Brain microvascular endothelial cell (primary cell): ENCODE measurements at regions not wholly inside any gene's neighbourhood (a gene's known extent, or its start where the extent isn't known, plus 50 kb on each side); places are given as distances from the start of the nearest gene placed in this dataset.

Experiments used
- DNase-seq: peaks from one replicate; pipeline ENCODE4 v3.0.0-alpha.2; 2020
- H3K27ac ChIP-seq: fragments of 250-450 bp; sonication (Bioruptor Pico); 2 replicates; pipeline ENCODE4 v1.5.1; 2020; ENCODE audit warnings: mild to moderate bottlenecking, moderate library complexity
- H3K27me3 ChIP-seq: fragments of 250-450 bp; sonication (Bioruptor Pico); replicated peaks from 2 replicates; pipeline ENCODE4 v1.5.1; 2020; ENCODE audit warnings: mild to moderate bottlenecking
- H3K36me3 ChIP-seq: fragments of 250-450 bp; sonication (Bioruptor Pico); replicated peaks from 2 replicates; pipeline ENCODE4 v1.5.1; 2020; ENCODE audit warnings: mild to moderate bottlenecking
- H3K4me3 ChIP-seq: 2 replicates; pipeline ENCODE4 v1.5.1; 2011; ENCODE audit warnings: low read depth, mild to moderate bottlenecking, control low read depth, low read length, moderate library complexity
- in situ Hi-C: cut with HindIII; loops from 2 replicates; pipeline ENCODE4 v1.10.0; 2017; ENCODE audit warnings: low sequenced_read_pairs, low pct_ligation_motif_present
- TF ChIP-seq, protein P1 (sequence below): IDR thresholded peaks from 2 replicates; pipeline ENCODE4 v1.5.1; 2011; ENCODE audit warnings: low read depth, mild to moderate bottlenecking, moderate library complexity, low read length, control low read depth, inconsistent platforms; ENCODE audit errors: missing control alignments

DNA sequence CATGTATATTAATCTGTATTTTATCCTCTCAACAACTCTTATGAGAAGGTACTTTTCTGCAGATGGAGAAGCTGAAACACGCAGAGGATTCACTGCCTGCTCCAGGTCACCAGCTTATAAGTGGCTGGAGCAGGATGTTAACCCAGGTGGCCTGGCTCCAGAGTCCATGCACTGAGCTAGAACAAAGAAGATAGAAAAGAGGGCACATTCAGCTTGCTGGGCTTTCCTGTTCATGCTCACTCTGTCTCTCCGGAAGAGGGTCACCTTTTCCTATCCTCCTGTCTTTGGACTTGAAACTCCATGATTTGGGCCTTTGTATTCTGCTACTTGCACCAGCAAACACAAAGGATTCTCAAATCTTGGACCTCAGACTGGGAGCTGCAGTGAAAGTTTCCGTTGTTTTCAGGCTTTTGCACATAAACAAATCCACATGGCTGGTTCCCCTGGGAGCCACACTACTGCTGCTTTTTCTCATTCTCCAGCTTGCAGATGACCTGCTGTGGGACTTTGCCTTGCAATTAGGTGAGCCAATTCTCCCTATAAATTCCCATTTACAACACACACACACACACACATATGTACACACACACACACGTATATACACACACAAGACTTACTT, 117.3 kb upstream of the GRK3 start:
- TF ChIP-seq, protein P1, sequence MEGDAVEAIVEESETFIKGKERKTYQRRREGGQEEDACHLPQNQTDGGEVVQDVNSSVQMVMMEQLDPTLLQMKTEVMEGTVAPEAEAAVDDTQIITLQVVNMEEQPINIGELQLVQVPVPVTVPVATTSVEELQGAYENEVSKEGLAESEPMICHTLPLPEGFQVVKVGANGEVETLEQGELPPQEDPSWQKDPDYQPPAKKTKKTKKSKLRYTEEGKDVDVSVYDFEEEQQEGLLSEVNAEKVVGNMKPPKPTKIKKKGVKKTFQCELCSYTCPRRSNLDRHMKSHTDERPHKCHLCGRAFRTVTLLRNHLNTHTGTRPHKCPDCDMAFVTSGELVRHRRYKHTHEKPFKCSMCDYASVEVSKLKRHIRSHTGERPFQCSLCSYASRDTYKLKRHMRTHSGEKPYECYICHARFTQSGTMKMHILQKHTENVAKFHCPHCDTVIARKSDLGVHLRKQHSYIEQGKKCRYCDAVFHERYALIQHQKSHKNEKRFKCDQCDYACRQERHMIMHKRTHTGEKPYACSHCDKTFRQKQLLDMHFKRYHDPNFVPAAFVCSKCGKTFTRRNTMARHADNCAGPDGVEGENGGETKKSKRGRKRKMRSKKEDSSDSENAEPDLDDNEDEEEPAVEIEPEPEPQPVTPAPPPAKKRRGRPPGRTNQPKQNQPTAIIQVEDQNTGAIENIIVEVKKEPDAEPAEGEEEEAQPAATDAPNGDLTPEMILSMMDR, result no peak
- peaks cover 4% of the 10 kb centered on the region for H3K36me3 ChIP-seq
- in situ Hi-C loops, result no loop called here
- no peak overlapping the region for H3K27ac ChIP-seq
- DNase-seq, result no peak
- no peak overlapping the region for H3K4me3 ChIP-seq
- no peaks in the 10 kb centered on the region for H3K27me3 ChIP-seq

DNA sequence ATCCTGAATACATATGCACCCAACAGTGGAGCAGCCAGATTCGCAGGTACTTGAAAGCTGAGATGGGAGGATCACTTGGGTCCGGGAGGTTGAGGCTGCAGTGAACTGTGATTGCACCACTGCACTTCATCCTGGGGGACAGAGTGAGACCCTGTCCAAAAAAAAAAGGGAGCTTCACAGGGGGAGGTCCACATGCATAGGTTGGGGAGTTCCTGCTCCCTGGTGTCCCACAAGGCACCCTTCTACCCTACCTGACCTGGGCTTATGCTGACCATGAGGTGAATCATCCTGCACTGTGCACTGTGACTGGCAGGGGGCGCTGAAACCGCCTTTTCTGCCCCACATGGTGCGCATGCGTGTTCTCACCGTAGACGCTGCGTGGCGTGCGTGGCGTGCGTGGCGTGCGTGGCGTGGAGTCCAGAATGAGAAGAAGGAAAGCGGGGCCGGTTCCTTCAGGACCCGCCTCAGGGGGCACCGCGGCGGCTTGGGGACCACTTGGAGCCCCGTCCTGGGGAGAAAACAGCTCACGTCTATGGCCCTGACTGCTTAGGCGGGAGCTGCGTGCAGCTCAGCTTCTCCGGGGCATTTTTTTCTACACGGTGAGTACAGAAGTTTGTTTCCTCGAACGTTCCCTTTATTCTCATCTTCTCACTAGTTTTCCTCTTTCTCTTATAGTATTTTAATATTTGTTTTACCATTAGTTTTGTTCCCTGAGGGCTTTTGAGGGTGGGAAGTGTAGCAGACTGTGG, 116.6 kb upstream of the GRK3 start:
- Histone ChIP-seq H3K27ac (peak overlapping the region; percentile 53), H3K27me3 (no peaks in the 10 kb centered on the region), H3K4me3 (peak overlapping the region; percentile 74), H3K36me3 (peaks cover 4% of the 10 kb centered on the region)
- TF ChIP-seq, protein P1, result peak; percentile 96
- in situ Hi-C loops, result no loop called here
- DNase-seq, result peak; percentile 88

DNA sequence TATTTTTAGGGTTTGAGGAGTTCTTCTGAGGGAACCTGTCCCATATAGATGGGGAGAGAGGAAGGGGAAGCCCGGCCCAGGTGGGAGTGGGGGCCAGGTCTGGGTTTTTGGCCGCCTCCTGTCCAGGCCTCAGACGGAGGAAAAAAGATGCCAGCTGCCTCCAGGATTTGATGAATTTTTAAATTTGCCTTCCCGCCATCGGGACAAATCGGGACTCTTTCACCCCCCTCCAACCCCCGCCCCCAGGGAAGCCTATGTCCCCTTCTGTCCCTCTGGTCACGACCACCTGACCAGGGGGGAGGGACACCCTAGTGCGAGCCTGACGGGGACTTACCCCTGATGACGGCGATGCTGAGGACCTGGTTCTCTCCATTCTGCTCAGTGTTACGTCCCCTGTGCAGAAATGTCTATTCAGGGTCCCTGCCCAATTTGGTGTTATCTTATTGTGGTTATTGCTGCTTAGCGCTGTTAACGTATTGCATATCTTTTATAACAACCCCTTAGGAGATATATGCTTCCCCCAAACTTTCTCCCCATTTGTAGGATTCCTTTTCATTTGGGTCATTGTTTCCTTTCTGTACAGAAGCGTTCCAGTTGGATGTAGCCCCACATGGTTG, 115.9 kb upstream of the GRK3 start:
- H3K27me3 ChIP-seq, result no peaks in the 10 kb centered on the region
- peaks cover 4% of the 10 kb centered on the region for H3K36me3 ChIP-seq
- peak; percentile 13 for DNase-seq
- in situ Hi-C loops, result no loop called here
- H3K27ac ChIP-seq, result peak overlapping the region; percentile 53
- TF ChIP-seq, protein P1, result no peak
- peak overlapping the region; percentile 74 for H3K4me3 ChIP-seq

DNA sequence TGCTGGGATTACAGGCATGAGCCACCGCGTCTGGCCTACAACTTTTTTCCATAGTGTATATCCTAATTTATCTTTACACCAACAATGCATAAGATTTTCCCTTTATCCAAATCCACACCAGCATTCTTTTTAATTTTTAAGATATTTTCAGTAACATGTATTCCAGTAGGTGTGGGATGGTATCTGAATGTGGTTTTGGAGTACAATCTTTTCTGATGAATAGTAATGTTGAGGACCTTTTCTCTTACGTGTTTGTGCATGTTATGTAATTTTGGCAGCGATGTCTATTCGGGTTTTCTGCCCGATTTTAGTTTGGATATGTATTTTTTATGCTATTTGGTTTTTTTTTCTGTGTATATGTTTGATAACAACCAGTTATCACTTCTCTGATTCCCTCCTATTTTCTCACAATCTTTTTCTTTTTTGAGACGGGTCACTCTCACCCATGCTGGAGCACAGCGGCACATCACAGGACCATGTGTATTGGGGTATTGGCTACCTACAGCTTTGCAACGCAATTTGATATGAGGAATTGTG, 114.6 kb upstream of the GRK3 start:
- Histone ChIP-seq H3K27ac (no peak overlapping the region), H3K27me3 (no peaks in the 10 kb centered on the region), H3K36me3 (peaks cover 16% of the 10 kb centered on the region), H3K4me3 (no peak overlapping the region)
- DNase-seq, result no peak
- in situ Hi-C loops, result no loop called here
- TF ChIP-seq, protein P1, result no peak

DNA sequence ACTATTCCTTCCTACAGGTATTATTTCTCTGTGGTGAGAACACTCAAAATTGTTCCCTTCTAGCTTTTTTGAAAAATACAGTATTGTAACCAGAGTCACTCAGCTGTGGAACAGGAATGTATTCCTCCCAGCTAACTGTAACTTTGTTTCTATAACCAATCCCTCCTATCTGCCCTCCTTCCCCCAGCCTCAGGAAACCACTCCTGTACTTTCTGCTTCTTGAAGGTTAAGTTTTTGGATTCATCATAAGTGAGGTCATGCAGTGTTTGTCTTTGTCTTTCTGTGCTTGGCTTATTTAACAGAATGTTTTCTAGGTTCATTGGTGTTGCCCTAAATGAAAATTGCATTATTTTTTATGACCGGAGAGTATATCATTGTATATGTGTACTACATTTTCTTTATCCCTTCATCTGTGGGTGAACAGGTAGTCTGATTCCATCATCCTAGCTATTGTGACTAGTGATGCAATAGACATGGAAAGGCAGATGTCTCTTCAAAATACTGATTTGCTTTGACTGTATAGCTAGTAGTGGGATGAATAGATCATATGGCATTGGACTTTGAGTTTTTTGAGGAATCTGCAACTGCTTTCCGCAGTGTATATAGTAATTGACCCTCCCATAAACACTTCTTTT, 112.9 kb upstream of the GRK3 start:
- Histone ChIP-seq H3K4me3 (no peak overlapping the region), H3K36me3 (peaks cover 18% of the 10 kb centered on the region), H3K27me3 (no peaks in the 10 kb centered on the region), H3K27ac (no peak overlapping the region)
- in situ Hi-C loops, result no loop called here
- TF ChIP-seq, protein P1, result no peak
- no peak for DNase-seq
